Esophagus squamous epithelium (tissue), 4 donors: ENCODE measurements at regions not wholly inside any gene's neighbourhood (a gene's known extent, or its start where the extent isn't known, plus 50 kb on each side); places are given as distances from the start of the nearest gene placed in this dataset.

Experiments
- POLR2A ChIP-seq, 4 donors: fragments of 450-650 bp; IDR thresholded peaks; one replicate each; pipeline ENCODE4 v1.6.1; 2017; ENCODE audit warnings: antibody characterized with exemption in 4 of 4, mild to moderate bottlenecking in 4 of 4, moderate library complexity in 3 of 4
- TF ChIP-seq, protein P1 (sequence below), 6 experiments: fragments of 450-650 bp in 4 of 6; fragments of 200-600 bp in 2 of 6; sonication (generic) in 2 of 6; IDR thresholded peaks; one replicate each; pipeline ENCODE4 v1.5.1; 2016 to 2019; ENCODE audit warnings: antibody characterized with exemption in 6 of 6, mild to moderate bottlenecking in 4 of 6, moderate library complexity in 4 of 6

DNA sequence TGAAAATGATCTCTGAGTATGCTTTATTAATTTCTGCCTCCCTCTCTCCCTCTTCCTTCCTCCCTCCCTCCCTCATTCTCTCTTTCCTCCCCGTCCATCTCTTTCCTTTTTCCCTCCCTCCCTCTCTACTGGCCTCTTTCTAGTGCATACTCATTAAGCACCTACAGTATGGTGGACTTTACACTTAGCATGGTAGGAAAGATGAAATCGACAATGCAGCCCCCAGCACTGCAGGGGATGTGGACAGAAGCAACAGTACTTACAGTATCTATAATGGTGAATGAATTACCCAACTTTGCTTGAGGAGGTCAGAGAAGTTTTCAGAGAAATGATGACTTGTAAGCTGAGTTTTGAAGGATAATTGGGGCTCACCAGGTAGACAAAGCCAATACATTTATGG is 143.8 kb upstream of the RPS6KA3 start:
- TF ChIP-seq POLR2A (IDR thresholded peaks at IDR 0.05), result no peak
- TF ChIP-seq, protein P1, sequence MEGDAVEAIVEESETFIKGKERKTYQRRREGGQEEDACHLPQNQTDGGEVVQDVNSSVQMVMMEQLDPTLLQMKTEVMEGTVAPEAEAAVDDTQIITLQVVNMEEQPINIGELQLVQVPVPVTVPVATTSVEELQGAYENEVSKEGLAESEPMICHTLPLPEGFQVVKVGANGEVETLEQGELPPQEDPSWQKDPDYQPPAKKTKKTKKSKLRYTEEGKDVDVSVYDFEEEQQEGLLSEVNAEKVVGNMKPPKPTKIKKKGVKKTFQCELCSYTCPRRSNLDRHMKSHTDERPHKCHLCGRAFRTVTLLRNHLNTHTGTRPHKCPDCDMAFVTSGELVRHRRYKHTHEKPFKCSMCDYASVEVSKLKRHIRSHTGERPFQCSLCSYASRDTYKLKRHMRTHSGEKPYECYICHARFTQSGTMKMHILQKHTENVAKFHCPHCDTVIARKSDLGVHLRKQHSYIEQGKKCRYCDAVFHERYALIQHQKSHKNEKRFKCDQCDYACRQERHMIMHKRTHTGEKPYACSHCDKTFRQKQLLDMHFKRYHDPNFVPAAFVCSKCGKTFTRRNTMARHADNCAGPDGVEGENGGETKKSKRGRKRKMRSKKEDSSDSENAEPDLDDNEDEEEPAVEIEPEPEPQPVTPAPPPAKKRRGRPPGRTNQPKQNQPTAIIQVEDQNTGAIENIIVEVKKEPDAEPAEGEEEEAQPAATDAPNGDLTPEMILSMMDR (IDR thresholded peaks at IDR 0.05), result no peak
